GM12892 (cell line): ENCODE measurements at regions not wholly inside any gene's neighbourhood (a gene's known extent, or its start where the extent isn't known, plus 50 kb on each side); places are given as distances from the start of the nearest gene placed in this dataset.

ENCODE experiments used
- POLR2A ChIP-seq: IDR thresholded peaks from 2 replicates; pipeline ENCODE4 v1.6.1; 2011; ENCODE audit warnings: low read depth, low read length, control low read depth
- TAF1 ChIP-seq: IDR thresholded peaks from 2 replicates; pipeline ENCODE4 v1.6.1; 2011; ENCODE audit warnings: low read depth, mild to moderate bottlenecking, control low read depth, low read length, borderline replicate concordance

DNA sequence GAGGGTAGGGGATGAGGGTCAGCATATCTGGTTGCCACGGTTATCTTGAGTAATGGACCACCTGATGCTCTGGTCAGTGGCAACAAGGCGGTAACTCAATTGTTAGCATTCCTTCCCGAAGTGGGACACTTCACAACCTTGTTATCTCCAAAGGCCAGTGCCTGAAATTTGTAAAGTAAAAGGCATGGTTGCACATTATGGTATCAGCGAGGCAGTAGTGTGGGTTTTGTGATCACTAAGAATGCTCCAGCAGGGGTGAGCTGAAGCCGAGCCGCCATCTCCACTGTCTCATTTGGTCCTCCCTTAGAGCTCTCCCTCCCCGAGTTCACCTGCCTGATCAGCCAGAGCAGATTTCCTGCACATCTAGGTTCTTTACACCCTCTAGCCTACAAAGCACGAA is 50.5 kb upstream of the LGALSL start:
- TF ChIP-seq POLR2A (no peak), TAF1 (no peak)
